ENCODE measurements at regions not wholly inside any gene's neighbourhood (a gene's known extent, or its start where the extent isn't known, plus 50 kb on each side); places are given as distances from the start of the nearest gene placed in this dataset.

GRCh38 chr20:51211191-51211590 is 188.3 kb upstream of the KCNG1 start:
- Histone ChIP-seq H3K4me2 (no peak overlapping the region), H4K20me1 (ENCODE audit: low read depth) (no peaks in the 10 kb centered on the region), H3K9me3 (ENCODE audit: low read depth) (no peaks in the 10 kb centered on the region), H3K9ac (no peak overlapping the region), H3K27ac (no peak overlapping the region), H2AFZ (replicated peaks) (no peak overlapping the region), H3K4me1 (peaks cover 17% of the 10 kb centered on the region), H3K79me2 (ENCODE audit: low read depth) (no peaks in the 10 kb centered on the region), H3F3A (ENCODE audit: low read depth) (peaks cover 3% of the 10 kb centered on the region), H3K27me3 (no peaks in the 10 kb centered on the region), H3K36me3 (no peaks in the 10 kb centered on the region), H3K4me3 (no peak overlapping the region)
- Mint-ChIP-seq H3K27me3 (ENCODE audit: insufficient read depth, low read depth) (no peaks in the 10 kb centered on the region), H3K9me3 (peaks cover 5% of the 10 kb centered on the region), H3K4me3 (no peak overlapping the region), H3K27ac (no peak overlapping the region), H3K4me1 (peaks cover 10% of the 10 kb centered on the region), H3K36me3 (no peaks in the 10 kb centered on the region)
- TF ChIP-seq EZH2 (IDR thresholded peaks at IDR 0.05) (no peak), CTCF (IDR thresholded peaks at IDR 0.05) (no peak), EZH2phosphoT487 (IDR thresholded peaks at IDR 0.05) (no peak)
- DNase-seq (ENCODE audit: low spot score): no peak

DNA sequence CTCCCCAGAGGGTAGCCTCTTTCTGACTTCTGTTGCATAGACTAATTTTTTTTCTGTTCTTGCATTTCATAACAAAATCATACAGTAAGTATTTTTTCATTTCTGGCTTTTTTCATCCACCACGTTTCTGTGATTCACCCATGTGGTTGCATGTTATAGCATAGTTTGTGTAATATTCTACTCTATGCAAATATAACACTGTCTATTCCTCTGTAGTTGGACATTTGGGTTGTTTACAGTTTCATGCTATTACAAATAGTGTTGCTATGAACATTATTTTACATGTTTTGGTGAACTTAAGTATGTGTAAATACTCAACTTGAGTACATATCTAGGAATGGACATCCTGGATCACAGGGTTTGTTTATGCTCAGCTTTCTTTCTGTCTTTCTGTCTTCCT is 187.2 kb upstream of the KCNG1 start:
- TF ChIP-seq EZH2phosphoT487 (IDR thresholded peaks at IDR 0.05): no peak
- no peak for TF ChIP-seq CTCF (IDR thresholded peaks at IDR 0.05)
- TF ChIP-seq EZH2 (IDR thresholded peaks at IDR 0.05): no peak
- H3K27ac Mint-ChIP-seq: no peak overlapping the region

GRCh38 chr20:51208162-51208561 is 185.3 kb upstream of the KCNG1 start:
- H3K9ac ChIP-seq: no peak overlapping the region
- Mint-ChIP-seq H3K9me3 (no peaks in the 10 kb centered on the region), H3K27me3 (ENCODE audit: insufficient read depth, low read depth) (peaks cover 7% of the 10 kb centered on the region), H3K4me3 (no peak overlapping the region), H3K36me3 (no peaks in the 10 kb centered on the region), H3K4me1 (peaks cover 12% of the 10 kb centered on the region), H3K27ac (no peak overlapping the region)
- no peaks in the 10 kb centered on the region for H3K27me3 ChIP-seq
- no peak overlapping the region for H3K4me2 ChIP-seq
- no peak overlapping the region for H2AFZ ChIP-seq (replicated peaks)
- H3K4me3 ChIP-seq: no peak overlapping the region
- H3K4me1 ChIP-seq: peaks cover 17% of the 10 kb centered on the region
- TF ChIP-seq CTCF (IDR thresholded peaks at IDR 0.05) (no peak), EZH2 (IDR thresholded peaks at IDR 0.05) (no peak), EZH2phosphoT487 (IDR thresholded peaks at IDR 0.05) (no peak)
- no peaks in the 10 kb centered on the region for H4K20me1 ChIP-seq (ENCODE audit: low read depth)
- H3F3A ChIP-seq (ENCODE audit: low read depth): peaks cover 3% of the 10 kb centered on the region
- no peak for DNase-seq (ENCODE audit: low spot score)
- H3K79me2 ChIP-seq (ENCODE audit: low read depth): no peaks in the 10 kb centered on the region
- H3K36me3 ChIP-seq: no peaks in the 10 kb centered on the region
- H3K27ac ChIP-seq: no peak overlapping the region
- H3K9me3 ChIP-seq (ENCODE audit: low read depth): no peaks in the 10 kb centered on the region

More for the DNA sequence above, 187.2 kb upstream of the KCNG1 start:
- H3K4me2 ChIP-seq: no peak overlapping the region
- H3K36me3 Mint-ChIP-seq: no peaks in the 10 kb centered on the region
- H3K79me2 ChIP-seq (ENCODE audit: low read depth): no peaks in the 10 kb centered on the region
- no peak overlapping the region for H3K4me3 Mint-ChIP-seq
- no peak overlapping the region for H2AFZ ChIP-seq (replicated peaks)
- peaks cover 3% of the 10 kb centered on the region for H3F3A ChIP-seq (ENCODE audit: low read depth)
- H3K36me3 ChIP-seq: no peaks in the 10 kb centered on the region
- H3K4me1 ChIP-seq: peaks cover 17% of the 10 kb centered on the region
- no peaks in the 10 kb centered on the region for H4K20me1 ChIP-seq (ENCODE audit: low read depth)
- no peak for DNase-seq (ENCODE audit: low spot score)
- no peak overlapping the region for H3K4me3 ChIP-seq
- peaks cover 5% of the 10 kb centered on the region for H3K27me3 Mint-ChIP-seq (ENCODE audit: insufficient read depth, low read depth)
- H3K9me3 Mint-ChIP-seq: peaks cover under 1% of the 10 kb centered on the region
- no peaks in the 10 kb centered on the region for H3K27me3 ChIP-seq
- no peak overlapping the region for H3K27ac ChIP-seq
- no peaks in the 10 kb centered on the region for H3K9me3 ChIP-seq (ENCODE audit: low read depth)
- H3K9ac ChIP-seq: no peak overlapping the region
- H3K4me1 Mint-ChIP-seq: peaks cover 12% of the 10 kb centered on the region
